GM12878 (cell line): ENCODE measurements at regions not wholly inside any gene's neighbourhood (a gene's known extent, or its start where the extent isn't known, plus 50 kb on each side); places are given as distances from the start of the nearest gene placed in this dataset.

Source experiments
- ATAC-seq: fragments of 200-7000 bp; cut with Tn5 transposase; 3 replicates; pipeline ENCODE4 v1.9.1; 2020; ENCODE audit warnings: mild to moderate bottlenecking, moderate library complexity
- BruUV-seq: library from RNA; stranded (reverse); fragments of 400-500 nt; replicated peaks from 2 replicates; lab custom pipeline; 2021; lab: Mats Ljungman, UMichigan
- CTCF ChIA-PET: fragments of 300-600 bp; sonication (Branson Sonifier 250); formaldehyde crosslinking; extraction: SDS; loops from one replicate; lab custom pipeline; 2021; ENCODE audit warnings: inconsistent platforms; lab: Yijun Ruan, JAX
- POLR2A ChIA-PET: fragments of 350-600 bp; formaldehyde crosslinking; extraction: SDS; loops from one replicate; lab custom pipeline; 2021; ENCODE audit warnings: inconsistent platforms; lab: Charles Lee
- RAD21 ChIA-PET: fragments of 300-600 bp; sonication (Branson Sonifier 250); formaldehyde crosslinking; loops from one replicate; lab custom pipeline; 2023; ENCODE audit warnings: antibody characterized with exemption; ENCODE audit not compliant: unreplicated experiment; lab: Charles Lee
- SMC1A ChIA-PET: fragments of 300-600 bp; sonication (Branson Sonifier 250); formaldehyde crosslinking; loops from one replicate; lab custom pipeline; 2023; ENCODE audit not compliant: unreplicated experiment, uncharacterized antibody; lab: Charles Lee
- DNase-seq: peaks from one replicate; pipeline ENCODE4 v3.0.0-alpha.2; 2011; ENCODE audit warnings: low read depth, low spot score
- FAIRE-seq: peaks from 3 replicates; lab custom pipeline; 2011; peaks lifted over from hg19 to GRCh38; lab: Jason Lieb, UNC
- H2AFZ ChIP-seq: 2 replicates; pipeline ENCODE4 v1.6.0; 2011; ENCODE audit warnings: low read depth, low read length, control low read depth; ENCODE audit not compliant: control insufficient read depth
- H3K27ac ChIP-seq: 2 replicates; pipeline ENCODE4 v1.5.1; 2011; ENCODE audit warnings: control low read depth; ENCODE audit not compliant: control insufficient read depth, insufficient read depth
- H3K27me3 ChIP-seq, 2 experiments: replicated peaks in 1 of 2; 2 replicates each; pipeline versions ENCODE4 v1.6.0 to v1.6.1; 2011; ENCODE audit warnings: low read length in 1 of 2; ENCODE audit not compliant: control insufficient read depth in 2 of 2, insufficient read depth in 2 of 2
- H3K36me3 ChIP-seq, 2 experiments: 2 replicates each; pipeline ENCODE4 v1.5.1; 2011; ENCODE audit warnings: low read length in 1 of 2; ENCODE audit not compliant: control insufficient read depth in 2 of 2, insufficient read depth in 2 of 2
- H3K4me1 ChIP-seq: 2 replicates; pipeline ENCODE4 v1.6.1; 2011; ENCODE audit warnings: mild to moderate bottlenecking, low read length, moderate library complexity, mixed read lengths; ENCODE audit not compliant: control insufficient read depth, insufficient read depth
- H3K4me2 ChIP-seq: 2 replicates; pipeline ENCODE4 v1.6.0; 2011; ENCODE audit warnings: control low read depth; ENCODE audit not compliant: control insufficient read depth, insufficient read depth
- H3K4me3 ChIP-seq: fragments of 200-600 bp; sonication (generic); 2 replicates; pipeline ENCODE4 v1.5.1; 2016
- H3K79me2 ChIP-seq: 2 replicates; pipeline ENCODE4 v1.6.0; 2011; ENCODE audit warnings: low read length; ENCODE audit not compliant: control insufficient read depth, insufficient read depth
- H3K9ac ChIP-seq: 2 replicates; pipeline ENCODE4 v1.8.0; 2011; ENCODE audit warnings: low read length, control low read depth, mixed read lengths; ENCODE audit not compliant: control insufficient read depth, insufficient read depth
- H3K9me3 ChIP-seq: replicated peaks from 3 replicates; pipeline ENCODE4 v1.5.1; 2011; ENCODE audit warnings: mild to moderate bottlenecking, low read length; ENCODE audit not compliant: control insufficient read depth, insufficient read depth
- H4K20me1 ChIP-seq: 2 replicates; pipeline ENCODE4 v1.6.0; 2011; ENCODE audit not compliant: control insufficient read depth, insufficient read depth
- BCL11A ChIP-seq: IDR thresholded peaks from 2 replicates; pipeline ENCODE4 v1.6.1; 2011; ENCODE audit warnings: low read depth, low read length
- JUNB ChIP-seq: IDR thresholded peaks from 2 replicates; pipeline ENCODE4 v1.6.1; 2016; ENCODE audit warnings: antibody characterized with exemption, mild to moderate bottlenecking
- MEF2B ChIP-seq: fragments of 450-650 bp; IDR thresholded peaks from 2 replicates; pipeline ENCODE4 v1.6.1; 2018; ENCODE audit warnings: mild to moderate bottlenecking, moderate library complexity; ENCODE audit not compliant: partially characterized antibody, poor library complexity, severe bottlenecking
- RUNX3 ChIP-seq: IDR thresholded peaks from 2 replicates; pipeline ENCODE4 v1.6.1; 2012; ENCODE audit warnings: low read length, inconsistent platforms
- SRF ChIP-seq, 2 experiments: IDR thresholded peaks; 2 replicates each; pipeline ENCODE4 v1.6.1; 2011; ENCODE audit warnings: low read depth in 2 of 2, low read length in 2 of 2, mild to moderate bottlenecking in 1 of 2, moderate library complexity in 1 of 2
- TCF12 ChIP-seq: IDR thresholded peaks from 2 replicates; pipeline ENCODE4 v1.6.1; 2011; ENCODE audit warnings: low read depth, mild to moderate bottlenecking, low read length
- WGBS: methylation state at CpG from one replicate; pipeline ENCODE4 v1.1.6; 2016; ENCODE audit warnings: low lambda C conversion rate; ENCODE audit not compliant: insufficient replicate concordance, insufficient coverage; ENCODE audit errors: missing lambda C conversion rate; 5-methylcytosine and 5-hydroxymethylcytosine counted together
- in situ Hi-C: fragments of 300-500 bp; cut with MboI; formaldehyde crosslinking; loops from 9 replicates; pipeline ENCODE4 v1.14.3; 2018; ENCODE audit warnings: mixed read lengths
- intact Hi-C: fragments of 100-400 bp; cut with micrococcal nuclease; formaldehyde crosslinking; loops from one replicate; pipeline ENCODE4 v1.14.2; 2022; ENCODE audit not compliant: unreplicated experiment
- TF ChIP-seq, protein P1 (sequence below): IDR thresholded peaks from 2 replicates; pipeline ENCODE4 v1.6.1; 2011; ENCODE audit warnings: borderline replicate concordance, low read depth, mild to moderate bottlenecking, moderate library complexity, mixed read lengths, low read length; ENCODE audit not compliant: insufficient read depth; ENCODE audit errors: extremely low read length
- TF ChIP-seq, protein P2 (sequence below): fragments of 450-650 bp; IDR thresholded peaks from 2 replicates; pipeline ENCODE4 v1.6.1; 2016; ENCODE audit warnings: mild to moderate bottlenecking

DNA sequence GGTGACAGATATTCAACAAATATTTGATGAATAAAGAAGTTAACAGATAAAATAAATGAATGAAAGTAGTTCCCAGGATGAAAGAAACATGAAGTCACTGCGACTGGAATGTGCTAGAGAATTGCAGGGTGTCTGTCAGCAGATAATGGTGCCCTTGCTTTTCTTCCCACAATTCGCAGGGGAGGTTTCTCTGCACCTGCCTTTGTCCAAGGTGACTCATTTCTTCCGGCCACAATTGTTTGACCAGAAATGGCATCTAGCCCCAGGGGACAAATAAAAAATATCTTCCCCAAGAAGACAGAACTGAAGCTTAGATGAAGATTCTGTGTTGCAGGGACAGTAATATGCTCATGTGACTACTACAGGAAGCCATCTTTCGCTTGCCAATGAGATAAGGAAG is 316.1 kb upstream of the TBX3 start:
- intact Hi-C loops, result no loop called here
- 5% methylated on average over 4 of the region's 4 CpGs for WGBS
- RAD21 ChIA-PET, result interaction anchor here (0.6 kb wide), 1 partner anchor 10 kb away, joined by 3 read pairs; no protein-coding TSS in a partner anchor
- H4K20me1 ChIP-seq, result no peaks in the 10 kb centered on the region
- no peaks in the 10 kb centered on the region for H3K4me1 ChIP-seq
- POLR2A ChIA-PET, result no interaction called here
- in situ Hi-C loops, result no loop called here
- no peak overlapping the region for H2AFZ ChIP-seq
- no peaks in the 10 kb centered on the region for H3K36me3 ChIP-seq
- no peak overlapping the region for H3K4me2 ChIP-seq
- SMC1A ChIA-PET, result no interaction called here
- FAIRE-seq (no peak), ATAC-seq (peak; percentile 16; the same call in 2 of the 3 replicates), DNase-seq (peak; percentile 31)
- H3K4me3 ChIP-seq, result no peak overlapping the region
- BruUV-seq, result no TSS peak
- H3K9me3 ChIP-seq, result no peaks in the 10 kb centered on the region; the same call in 2 of the 3 replicates
- CTCF ChIA-PET, result no interaction called here
- no peaks in the 10 kb centered on the region for H3K79me2 ChIP-seq
- H3K27me3 ChIP-seq, result no peaks in the 10 kb centered on the region
- TF ChIP-seq MEF2B (peak; percentile 55), TCF12 (peak; percentile 64; the same call in 1 of the 2 replicates), RUNX3 (peak; percentile 47; the same call in 1 of the 2 replicates), SRF (IDR thresholded peaks at IDR 0.05; ENCODE audit: low read depth in 2 of 2, low read length in 2 of 2) (peak in 1 of 2 experiments; percentile 78; a peak in 2 of 4 replicates), BCL11A (0 out of 2 replicates have a peak, but pooled peaks have one; percentile 17), JUNB (peak; percentile 26; the same call in 1 of the 2 replicates)
- TF ChIP-seq, protein P1, sequence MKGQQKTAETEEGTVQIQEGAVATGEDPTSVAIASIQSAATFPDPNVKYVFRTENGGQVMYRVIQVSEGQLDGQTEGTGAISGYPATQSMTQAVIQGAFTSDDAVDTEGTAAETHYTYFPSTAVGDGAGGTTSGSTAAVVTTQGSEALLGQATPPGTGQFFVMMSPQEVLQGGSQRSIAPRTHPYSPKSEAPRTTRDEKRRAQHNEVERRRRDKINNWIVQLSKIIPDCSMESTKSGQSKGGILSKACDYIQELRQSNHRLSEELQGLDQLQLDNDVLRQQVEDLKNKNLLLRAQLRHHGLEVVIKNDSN, result no peak
- TF ChIP-seq, protein P2, sequence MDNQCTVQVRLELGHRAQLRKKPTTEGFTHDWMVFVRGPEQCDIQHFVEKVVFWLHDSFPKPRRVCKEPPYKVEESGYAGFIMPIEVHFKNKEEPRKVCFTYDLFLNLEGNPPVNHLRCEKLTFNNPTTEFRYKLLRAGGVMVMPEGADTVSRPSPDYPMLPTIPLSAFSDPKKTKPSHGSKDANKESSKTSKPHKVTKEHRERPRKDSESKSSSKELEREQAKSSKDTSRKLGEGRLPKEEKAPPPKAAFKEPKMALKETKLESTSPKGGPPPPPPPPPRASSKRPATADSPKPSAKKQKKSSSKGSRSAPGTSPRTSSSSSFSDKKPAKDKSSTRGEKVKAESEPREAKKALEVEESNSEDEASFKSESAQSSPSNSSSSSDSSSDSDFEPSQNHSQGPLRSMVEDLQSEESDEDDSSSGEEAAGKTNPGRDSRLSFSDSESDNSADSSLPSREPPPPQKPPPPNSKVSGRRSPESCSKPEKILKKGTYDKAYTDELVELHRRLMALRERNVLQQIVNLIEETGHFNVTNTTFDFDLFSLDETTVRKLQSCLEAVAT, result no peak
- no peak overlapping the region for H3K9ac ChIP-seq
- H3K27ac ChIP-seq, result no peak overlapping the region
